ENCODE measurements at regions not wholly inside any gene's neighbourhood (a gene's known extent, or its start where the extent isn't known, plus 50 kb on each side); places are given as distances from the start of the nearest gene placed in this dataset.

GRCh38 chr14:32003585-32003984 is 73.5 kb upstream of the ARHGAP5 start:
- no peak for TF ChIP-seq CTCF (IDR thresholded peaks at IDR 0.05 in 4 of 5, conservative IDR thresholded peaks at IDR 0.05 in 1 of 5)
- TF ChIP-seq POLR2A (IDR thresholded peaks at IDR 0.05), result no peak

Measured in gastrocnemius medialis (tissue), 4 donors.